Keratinocyte (primary cell): ENCODE measurements at regions not wholly inside any gene's neighbourhood (a gene's known extent, or its start where the extent isn't known, plus 50 kb on each side); places are given as distances from the start of the nearest gene placed in this dataset.

ENCODE experiments used
- EZH2 ChIP-seq: IDR thresholded peaks from one replicate; pipeline ENCODE4 v1.6.1; 2012; ENCODE audit warnings: inconsistent platforms, mild to moderate bottlenecking, low read length, moderate library complexity
- TF ChIP-seq, protein P1 (sequence below), 3 experiments: IDR thresholded peaks in 1 of 3; conservative IDR thresholded peaks in 1 of 3; optimal IDR thresholded peaks in 1 of 3; 2 replicates in 2 of 3; 3 replicates in 1 of 3; pipeline versions ENCODE3 to v1.5.1; 2011; ENCODE audit warnings: low read length in 3 of 3, mild to moderate bottlenecking in 3 of 3, moderate library complexity in 2 of 3, control low read depth in 1 of 3, inconsistent platforms in 1 of 3; ENCODE audit not compliant: insufficient read depth in 2 of 3; ENCODE audit errors: extremely low read depth in 1 of 3

DNA sequence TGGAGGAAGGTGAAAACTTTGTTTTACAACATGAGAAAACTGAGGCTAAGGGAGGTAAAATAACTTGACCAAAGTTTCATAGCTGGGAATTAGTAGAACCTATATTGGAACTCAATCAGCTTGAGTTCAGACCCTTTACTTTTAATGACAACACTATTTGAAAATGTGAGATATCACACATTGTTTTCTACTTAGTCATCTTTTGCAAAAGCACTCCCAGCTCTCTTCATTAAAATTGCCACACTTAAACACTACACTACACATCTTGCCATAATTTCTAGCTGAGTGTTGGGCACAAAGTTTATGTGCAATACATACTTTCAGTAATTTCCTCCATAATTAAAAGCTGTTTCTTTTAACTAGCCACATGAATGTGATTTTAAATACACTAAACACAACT is 230.4 kb upstream of the DCBLD2 start:
- TF ChIP-seq, protein P1, sequence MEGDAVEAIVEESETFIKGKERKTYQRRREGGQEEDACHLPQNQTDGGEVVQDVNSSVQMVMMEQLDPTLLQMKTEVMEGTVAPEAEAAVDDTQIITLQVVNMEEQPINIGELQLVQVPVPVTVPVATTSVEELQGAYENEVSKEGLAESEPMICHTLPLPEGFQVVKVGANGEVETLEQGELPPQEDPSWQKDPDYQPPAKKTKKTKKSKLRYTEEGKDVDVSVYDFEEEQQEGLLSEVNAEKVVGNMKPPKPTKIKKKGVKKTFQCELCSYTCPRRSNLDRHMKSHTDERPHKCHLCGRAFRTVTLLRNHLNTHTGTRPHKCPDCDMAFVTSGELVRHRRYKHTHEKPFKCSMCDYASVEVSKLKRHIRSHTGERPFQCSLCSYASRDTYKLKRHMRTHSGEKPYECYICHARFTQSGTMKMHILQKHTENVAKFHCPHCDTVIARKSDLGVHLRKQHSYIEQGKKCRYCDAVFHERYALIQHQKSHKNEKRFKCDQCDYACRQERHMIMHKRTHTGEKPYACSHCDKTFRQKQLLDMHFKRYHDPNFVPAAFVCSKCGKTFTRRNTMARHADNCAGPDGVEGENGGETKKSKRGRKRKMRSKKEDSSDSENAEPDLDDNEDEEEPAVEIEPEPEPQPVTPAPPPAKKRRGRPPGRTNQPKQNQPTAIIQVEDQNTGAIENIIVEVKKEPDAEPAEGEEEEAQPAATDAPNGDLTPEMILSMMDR (optimal IDR thresholded peaks at IDR 0.05 in 1 of 3, IDR thresholded peaks at IDR 0.05 in 1 of 3, conservative IDR thresholded peaks at IDR 0.05 in 1 of 3; ENCODE audit: extremely low read depth in 1 of 3, insufficient read depth in 2 of 3, low read length in 3 of 3): no peak
- no peak for TF ChIP-seq EZH2
